ENCODE measurements at regions not wholly inside any gene's neighbourhood (a gene's known extent, or its start where the extent isn't known, plus 50 kb on each side); places are given as distances from the start of the nearest gene placed in this dataset.

DNA sequence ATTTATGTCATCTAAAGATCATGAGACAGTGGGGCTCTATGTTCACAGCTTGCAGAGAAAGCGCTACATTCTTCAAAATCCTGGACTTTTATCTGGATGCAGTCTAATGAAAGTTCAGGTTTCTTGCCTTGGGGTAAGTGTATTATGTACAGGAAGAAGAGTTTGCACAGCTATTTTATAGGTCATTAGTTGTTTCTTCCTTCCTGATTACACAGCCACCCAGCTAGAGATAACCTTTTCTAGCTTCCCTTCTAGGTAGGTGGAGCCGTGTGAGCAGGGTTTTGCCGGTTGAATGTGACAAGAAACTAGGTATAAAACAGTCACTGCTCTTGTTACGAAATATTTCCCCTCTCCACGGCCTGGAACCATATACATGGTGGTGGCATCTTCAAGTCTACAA lies 800.8 kb upstream of the SOX11 start:
- TF ChIP-seq, protein P1, sequence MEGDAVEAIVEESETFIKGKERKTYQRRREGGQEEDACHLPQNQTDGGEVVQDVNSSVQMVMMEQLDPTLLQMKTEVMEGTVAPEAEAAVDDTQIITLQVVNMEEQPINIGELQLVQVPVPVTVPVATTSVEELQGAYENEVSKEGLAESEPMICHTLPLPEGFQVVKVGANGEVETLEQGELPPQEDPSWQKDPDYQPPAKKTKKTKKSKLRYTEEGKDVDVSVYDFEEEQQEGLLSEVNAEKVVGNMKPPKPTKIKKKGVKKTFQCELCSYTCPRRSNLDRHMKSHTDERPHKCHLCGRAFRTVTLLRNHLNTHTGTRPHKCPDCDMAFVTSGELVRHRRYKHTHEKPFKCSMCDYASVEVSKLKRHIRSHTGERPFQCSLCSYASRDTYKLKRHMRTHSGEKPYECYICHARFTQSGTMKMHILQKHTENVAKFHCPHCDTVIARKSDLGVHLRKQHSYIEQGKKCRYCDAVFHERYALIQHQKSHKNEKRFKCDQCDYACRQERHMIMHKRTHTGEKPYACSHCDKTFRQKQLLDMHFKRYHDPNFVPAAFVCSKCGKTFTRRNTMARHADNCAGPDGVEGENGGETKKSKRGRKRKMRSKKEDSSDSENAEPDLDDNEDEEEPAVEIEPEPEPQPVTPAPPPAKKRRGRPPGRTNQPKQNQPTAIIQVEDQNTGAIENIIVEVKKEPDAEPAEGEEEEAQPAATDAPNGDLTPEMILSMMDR (IDR thresholded peaks at IDR 0.05; ENCODE audit: borderline replicate concordance, extremely low read depth, low read length, poor library complexity, severe bottlenecking) = no peak
- TF ChIP-seq EZH2 (IDR thresholded peaks at IDR 0.05; ENCODE audit: borderline replicate concordance, low read depth, low read length, severe bottlenecking) = no peak

Measured in DND-41 (cell line).